ENCODE measurements at regions not wholly inside any gene's neighbourhood (a gene's known extent, or its start where the extent isn't known, plus 50 kb on each side); places are given as distances from the start of the nearest gene placed in this dataset.
"Not testable (repeated sequence)": the region's sequence is repeated elsewhere in the genome, so short reads cannot be mapped to it uniquely, and the experiment has no call there.

DNA sequence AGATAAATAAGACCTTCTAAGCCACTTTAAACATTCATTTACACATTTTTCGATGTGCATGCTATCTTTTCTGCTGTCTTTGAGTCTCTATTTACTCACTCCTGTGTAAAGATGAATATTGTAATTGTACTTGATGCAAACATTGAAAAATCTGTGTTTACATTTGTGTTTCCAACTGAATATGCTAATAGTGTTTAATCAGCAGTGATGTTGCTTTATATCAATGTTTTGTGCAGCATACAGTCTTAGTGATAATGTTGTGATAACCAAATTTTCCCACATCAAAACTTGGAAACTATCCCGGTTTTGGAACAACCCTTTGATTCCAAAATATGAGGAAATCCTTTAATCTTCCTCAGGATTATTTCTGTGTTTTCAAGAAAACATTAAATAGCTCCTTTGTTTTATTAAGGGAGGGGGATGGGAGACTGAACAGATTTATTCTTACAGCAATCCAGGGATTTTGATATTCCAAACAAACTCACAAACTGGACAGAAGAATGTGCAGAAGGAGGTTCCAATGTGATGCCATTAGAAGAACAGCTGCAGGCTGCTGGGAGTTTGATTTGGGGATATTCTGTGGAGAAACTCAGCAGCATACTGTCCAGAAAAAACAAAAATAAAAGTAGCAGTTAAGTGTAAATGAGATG lies 248.0 kb downstream of the S1PR1 start:
- no peak for DNase-seq (ENCODE audit: low read depth)
- H3K4me3 ChIP-seq (ENCODE audit: low read depth, low read length), result no peak overlapping the region
- TF ChIP-seq, protein P1, sequence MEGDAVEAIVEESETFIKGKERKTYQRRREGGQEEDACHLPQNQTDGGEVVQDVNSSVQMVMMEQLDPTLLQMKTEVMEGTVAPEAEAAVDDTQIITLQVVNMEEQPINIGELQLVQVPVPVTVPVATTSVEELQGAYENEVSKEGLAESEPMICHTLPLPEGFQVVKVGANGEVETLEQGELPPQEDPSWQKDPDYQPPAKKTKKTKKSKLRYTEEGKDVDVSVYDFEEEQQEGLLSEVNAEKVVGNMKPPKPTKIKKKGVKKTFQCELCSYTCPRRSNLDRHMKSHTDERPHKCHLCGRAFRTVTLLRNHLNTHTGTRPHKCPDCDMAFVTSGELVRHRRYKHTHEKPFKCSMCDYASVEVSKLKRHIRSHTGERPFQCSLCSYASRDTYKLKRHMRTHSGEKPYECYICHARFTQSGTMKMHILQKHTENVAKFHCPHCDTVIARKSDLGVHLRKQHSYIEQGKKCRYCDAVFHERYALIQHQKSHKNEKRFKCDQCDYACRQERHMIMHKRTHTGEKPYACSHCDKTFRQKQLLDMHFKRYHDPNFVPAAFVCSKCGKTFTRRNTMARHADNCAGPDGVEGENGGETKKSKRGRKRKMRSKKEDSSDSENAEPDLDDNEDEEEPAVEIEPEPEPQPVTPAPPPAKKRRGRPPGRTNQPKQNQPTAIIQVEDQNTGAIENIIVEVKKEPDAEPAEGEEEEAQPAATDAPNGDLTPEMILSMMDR (conservative IDR thresholded peaks at IDR 0.05; ENCODE audit: low read depth, low read length), result no peak

DNA sequence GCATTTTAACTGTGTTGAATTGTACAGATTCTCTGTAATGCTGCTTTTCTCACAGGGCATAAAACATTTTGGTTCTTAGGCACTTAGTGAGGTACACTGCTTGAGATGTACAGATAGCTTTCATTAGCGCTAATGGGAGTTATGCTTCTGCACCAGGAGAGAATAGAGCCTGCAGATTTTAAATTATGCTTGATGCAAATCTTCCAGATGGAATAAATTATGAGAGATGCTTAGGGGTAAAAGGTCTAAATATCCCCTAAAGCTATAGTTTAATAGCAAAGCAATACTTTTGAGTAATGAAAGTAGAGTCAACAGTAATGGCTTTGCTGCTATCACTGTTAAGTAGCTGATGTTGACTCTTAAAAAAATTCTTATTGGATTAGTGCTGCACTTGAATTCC lies 248.9 kb downstream of the S1PR1 start:
- H3K4me3 ChIP-seq (ENCODE audit: low read depth, low read length), result no peak overlapping the region
- TF ChIP-seq, protein P1 (conservative IDR thresholded peaks at IDR 0.05; ENCODE audit: low read depth, low read length), result no peak
- no peak for DNase-seq (ENCODE audit: low read depth)

GRCh38 chr1:101492144-101492543 lies 255.3 kb downstream of the S1PR1 start:
- not testable (repeated sequence) for H3K4me3 ChIP-seq (ENCODE audit: low read depth, low read length); DNase-seq (ENCODE audit: low read depth)

GRCh38 chr1:101493920-101494319 lies 257.1 kb downstream of the S1PR1 start:
- not testable (repeated sequence) for H3K4me3 ChIP-seq (ENCODE audit: low read depth, low read length); DNase-seq (ENCODE audit: low read depth)

DNA sequence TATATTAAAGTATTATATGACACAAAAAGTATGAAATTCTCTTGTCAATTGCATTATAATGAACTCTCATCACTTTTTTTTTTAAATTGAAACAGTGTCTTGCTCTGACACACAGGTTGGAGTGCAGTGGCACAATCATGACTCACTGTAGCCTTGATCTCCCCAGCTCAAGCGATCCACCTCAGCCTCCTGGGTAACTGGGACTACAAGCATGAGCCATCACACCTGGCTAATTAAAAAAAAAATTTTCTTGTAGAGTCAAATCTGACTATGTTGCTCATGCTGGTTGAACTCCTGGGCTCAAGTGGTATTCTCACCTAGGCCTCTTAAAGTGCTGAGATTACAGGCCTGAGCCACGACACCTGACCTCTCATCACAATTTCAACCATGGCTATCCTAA lies 259.3 kb downstream of the S1PR1 start:
- no peak for DNase-seq (ENCODE audit: low read depth)
- TF ChIP-seq, protein P1 (conservative IDR thresholded peaks at IDR 0.05; ENCODE audit: low read depth, low read length), result no peak
- no peak overlapping the region for H3K4me3 ChIP-seq (ENCODE audit: low read depth, low read length)

GRCh38 chr1:101497881-101498559 lies 261.2 kb downstream of the S1PR1 start:
- no peak overlapping the region for H3K4me3 ChIP-seq (ENCODE audit: low read depth, low read length)
- no peak for DNase-seq (ENCODE audit: low read depth)
- TF ChIP-seq, protein P1 (conservative IDR thresholded peaks at IDR 0.05; ENCODE audit: low read depth, low read length), result no peak

DNA sequence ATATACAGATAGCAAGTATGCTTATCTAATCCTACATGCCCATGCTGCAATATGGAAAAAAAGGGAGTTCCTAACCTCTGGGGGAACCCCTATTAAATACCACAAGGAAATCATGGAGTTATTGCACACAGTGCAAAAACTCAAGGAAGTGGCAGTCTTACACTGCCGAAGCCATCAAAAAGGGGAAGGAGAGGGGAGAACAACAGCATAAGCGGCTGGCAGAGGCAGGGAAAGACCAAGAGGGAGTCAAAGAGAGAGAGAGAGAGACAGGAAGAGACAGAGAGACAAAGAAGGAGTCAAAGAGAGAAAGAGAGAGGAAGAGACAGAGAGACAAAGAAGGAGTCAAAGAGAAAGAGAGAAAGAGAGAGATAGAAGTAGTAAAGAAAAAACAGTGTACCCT lies 267.3 kb downstream of the S1PR1 start:
- not testable (repeated sequence) for DNase-seq (ENCODE audit: low read depth); H3K4me3 ChIP-seq (ENCODE audit: low read depth, low read length)

DNA sequence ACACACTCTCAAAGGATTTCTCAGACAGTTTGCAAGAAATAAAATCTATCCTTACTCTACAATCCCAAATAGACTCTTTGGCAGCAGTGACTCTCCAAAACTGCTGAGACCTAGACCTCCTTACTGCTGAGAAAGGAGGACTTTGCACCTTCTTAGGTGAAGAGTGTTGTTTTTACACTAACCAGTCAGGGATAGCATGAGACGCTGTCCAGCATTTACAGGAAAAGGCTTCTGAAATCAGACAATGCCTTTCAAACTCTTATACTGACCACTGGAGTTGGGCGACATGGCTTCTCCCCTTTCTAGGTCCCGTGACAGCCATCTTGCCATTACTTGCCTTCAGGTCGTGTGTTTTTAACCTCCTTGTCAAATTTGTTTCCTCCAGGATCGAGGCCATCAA lies 268.4 kb downstream of the S1PR1 start:
- DNase-seq (ENCODE audit: low read depth); H3K4me3 ChIP-seq (ENCODE audit: low read depth, low read length): not testable (repeated sequence)

DNA sequence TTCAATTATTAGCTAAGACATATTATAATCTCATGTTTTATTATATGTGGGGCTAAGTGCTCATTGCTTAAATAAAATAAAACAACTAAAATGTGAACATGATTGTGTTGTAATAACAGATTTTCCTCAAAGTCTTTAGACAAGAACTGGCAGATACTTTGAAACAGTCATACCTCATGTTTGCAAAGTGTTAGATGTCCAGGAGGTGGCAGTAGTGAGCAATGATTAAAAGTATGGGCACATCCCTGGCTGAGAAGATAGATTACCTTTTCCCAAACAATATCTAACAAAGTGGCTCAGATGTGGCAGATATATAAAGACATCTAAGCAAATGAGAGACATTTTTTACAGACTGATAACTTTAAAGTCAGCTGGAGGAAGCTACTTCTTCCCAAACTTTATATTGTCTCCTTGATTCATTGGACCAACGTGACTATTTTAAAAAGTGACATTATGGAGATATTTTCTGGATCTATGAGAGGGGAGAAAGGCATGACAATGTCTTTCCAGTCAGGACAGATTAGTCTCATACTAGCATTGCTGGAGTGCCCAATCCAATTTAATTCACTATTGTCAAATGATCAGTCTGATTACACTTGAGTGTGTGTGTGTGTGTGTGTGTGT lies 269.8 kb downstream of the S1PR1 start:
- no peak for DNase-seq (ENCODE audit: low read depth)
- TF ChIP-seq, protein P1 (conservative IDR thresholded peaks at IDR 0.05; ENCODE audit: low read depth, low read length), result peak; percentile 88
- H3K4me3 ChIP-seq (ENCODE audit: low read depth, low read length), result no peak overlapping the region

Measured in epithelial cell of proximal tubule (primary cell).